HG02588 (cell line): ENCODE measurements at regions not wholly inside any gene's neighbourhood (a gene's known extent, or its start where the extent isn't known, plus 50 kb on each side); places are given as distances from the start of the nearest gene placed in this dataset.

ENCODE experiments used
- ATAC-seq: cut with Tn5 transposase; IDR thresholded peaks from one replicate; pipeline ENCODE4 v1.9.1; 2021; ENCODE audit warnings: mild to moderate bottlenecking, moderate library complexity; ENCODE audit not compliant: unreplicated experiment

GRCh38 chr2:235345745-235346144 is 148.1 kb upstream of the AGAP1 start:
- no peak for ATAC-seq

DNA sequence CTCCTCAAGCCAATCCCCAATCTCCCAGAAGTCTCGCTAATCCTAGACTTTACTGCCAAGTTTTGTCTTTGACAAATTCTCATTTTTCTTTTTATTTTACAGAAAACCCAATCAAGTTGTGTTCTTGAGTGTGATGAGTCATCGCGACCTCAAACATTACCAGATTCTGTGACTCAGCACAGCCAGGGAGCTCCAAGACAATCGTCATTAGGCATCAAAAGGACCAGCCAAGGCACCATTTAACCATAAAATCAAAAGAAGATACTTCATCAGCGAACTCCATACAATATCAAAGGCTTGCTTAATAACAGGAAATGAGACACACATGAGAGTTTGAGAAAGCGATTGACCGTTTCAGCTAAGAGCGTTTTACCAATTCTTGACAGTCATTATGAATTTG is 146.2 kb upstream of the AGAP1 start:
- ATAC-seq, result no peak

- no peak for ATAC-seq
These were observed 145.5 kb upstream of the AGAP1 start for GRCh38 chr2:235348329-235348728.

GRCh38 chr2:235350234-235350633 is 143.6 kb upstream of the AGAP1 start:
- no peak for ATAC-seq

GRCh38 chr2:235352541-235352940 is 141.3 kb upstream of the AGAP1 start:
- no peak for ATAC-seq

DNA sequence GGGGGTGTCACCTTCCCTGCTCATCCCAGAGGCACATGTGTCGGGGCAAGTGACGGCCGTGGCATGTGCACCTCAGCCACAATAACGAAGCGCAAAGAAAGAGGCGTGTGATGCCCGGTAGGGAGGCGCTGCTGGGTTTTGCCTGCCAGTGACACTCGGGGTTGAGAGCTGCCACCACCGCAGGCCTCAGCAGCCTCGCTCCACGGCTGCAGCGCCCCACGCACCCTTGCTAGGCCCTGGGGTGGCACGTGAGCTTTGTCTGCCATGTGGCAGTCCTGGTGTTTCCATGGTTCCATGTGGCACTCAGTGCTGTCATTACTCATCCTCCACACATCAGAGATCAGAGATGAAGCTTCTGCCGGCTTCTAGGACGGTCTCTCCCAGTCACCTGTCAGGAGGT is 136.0 kb upstream of the AGAP1 start:
- ATAC-seq, result no peak

- ATAC-seq, result no peak
These were observed 134.8 kb upstream of the AGAP1 start for GRCh38 chr2:235358981-235359471.

GRCh38 chr2:235360446-235360845 is 133.4 kb upstream of the AGAP1 start:
- no peak for ATAC-seq

DNA sequence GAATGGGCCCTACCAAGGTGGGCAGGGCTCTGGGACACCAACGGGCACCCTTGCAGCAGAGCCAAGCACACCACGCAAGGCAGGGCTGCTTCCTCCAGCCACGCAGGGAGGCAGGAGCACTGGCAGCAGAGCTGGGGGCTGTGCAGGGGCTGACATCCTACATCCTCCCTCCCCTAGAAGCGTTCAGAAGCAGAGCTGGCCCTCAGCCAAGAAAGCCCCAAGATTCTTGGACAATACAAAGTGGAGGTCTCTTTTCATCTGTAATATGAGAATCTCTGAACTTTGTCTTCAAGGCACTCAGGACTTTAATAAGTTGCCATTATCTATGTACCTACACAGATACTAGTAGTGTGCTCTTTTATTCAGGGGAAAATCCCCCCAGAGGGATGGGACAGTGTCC is 128.1 kb upstream of the AGAP1 start:
- ATAC-seq, result no peak

GRCh38 chr2:235366390-235366789 is 127.5 kb upstream of the AGAP1 start:
- ATAC-seq, result no peak

- no peak for ATAC-seq
These were observed 127.0 kb upstream of the AGAP1 start for GRCh38 chr2:235366807-235367206.

GRCh38 chr2:235371018-235371417 is 122.8 kb upstream of the AGAP1 start:
- no peak for ATAC-seq

GRCh38 chr2:235373171-235373570 is 120.7 kb upstream of the AGAP1 start:
- ATAC-seq, result no peak

- ATAC-seq, result no peak
These were observed 116.7 kb upstream of the AGAP1 start for GRCh38 chr2:235377176-235377575.

DNA sequence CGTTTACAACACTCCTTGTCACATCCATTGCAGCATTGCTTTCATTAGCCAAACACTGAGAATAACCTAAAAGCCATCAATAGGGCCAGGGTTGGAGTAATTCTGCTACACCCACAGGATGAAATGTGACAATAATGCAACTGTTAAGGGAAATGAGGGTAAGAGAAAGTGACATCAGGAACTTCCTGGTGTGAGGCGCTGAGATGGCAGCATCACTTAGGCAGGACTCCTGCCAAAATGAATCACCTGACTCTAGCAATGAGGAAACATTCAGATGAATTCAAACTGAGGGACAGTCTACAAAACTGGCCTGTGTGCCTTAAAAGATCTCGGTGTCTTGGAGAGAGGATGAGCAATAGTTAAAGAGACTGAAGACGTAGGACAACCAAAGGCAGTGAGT is 115.6 kb upstream of the AGAP1 start:
- no peak for ATAC-seq

- ATAC-seq, result no peak
These were observed 114.9 kb upstream of the AGAP1 start for GRCh38 chr2:235378944-235379343.

DNA sequence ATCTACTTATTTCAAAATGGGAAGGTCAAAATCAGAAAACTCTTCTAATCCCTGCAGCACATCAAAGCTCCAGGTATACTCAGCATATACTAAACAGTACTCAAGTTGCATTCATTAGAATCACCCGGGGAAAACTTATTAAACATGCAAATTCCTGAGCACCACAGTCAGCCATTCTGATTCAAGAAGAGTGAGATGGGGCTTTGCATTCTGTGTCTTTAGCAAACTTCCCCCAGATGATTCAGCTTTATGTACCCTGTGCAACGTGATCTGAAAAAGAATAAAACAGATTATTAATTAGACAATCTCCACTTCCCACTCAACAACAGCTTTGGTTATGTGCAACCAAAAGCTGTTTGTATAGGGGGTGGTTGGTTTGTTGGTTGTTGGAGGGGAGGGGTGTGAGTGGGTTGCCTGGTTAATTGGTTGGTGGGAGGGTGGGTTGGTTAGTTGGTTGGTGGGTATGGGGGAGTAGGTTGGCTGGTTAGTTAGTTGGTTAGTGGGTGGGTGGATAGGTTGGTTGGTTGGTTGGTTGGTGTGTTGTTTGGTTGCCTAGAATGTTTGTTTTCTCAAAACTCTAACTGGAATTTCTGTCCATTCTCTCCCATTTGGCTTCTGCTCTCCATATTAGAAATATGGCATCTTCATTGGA is 112.5 kb upstream of the AGAP1 start:
- no peak for ATAC-seq

DNA sequence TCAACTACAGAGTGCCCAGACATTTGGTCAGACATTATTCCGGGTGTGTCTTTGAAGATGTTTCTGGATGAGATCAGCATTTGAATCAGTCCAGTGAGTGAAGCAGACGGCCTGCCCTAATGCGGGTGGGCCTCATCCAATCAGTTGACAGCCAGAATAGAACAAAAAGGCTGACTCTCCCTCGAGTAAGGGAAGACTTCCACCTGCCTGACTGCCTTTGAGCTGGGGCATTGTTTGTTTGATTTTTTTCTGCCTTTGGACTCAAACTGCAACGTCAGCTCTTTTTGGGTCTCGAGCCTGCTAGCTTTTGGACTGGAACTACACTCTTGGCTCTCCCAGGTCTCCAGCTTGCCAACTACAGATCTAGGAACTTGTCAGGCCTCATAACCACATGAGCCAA is 111.7 kb upstream of the AGAP1 start:
- no peak for ATAC-seq

DNA sequence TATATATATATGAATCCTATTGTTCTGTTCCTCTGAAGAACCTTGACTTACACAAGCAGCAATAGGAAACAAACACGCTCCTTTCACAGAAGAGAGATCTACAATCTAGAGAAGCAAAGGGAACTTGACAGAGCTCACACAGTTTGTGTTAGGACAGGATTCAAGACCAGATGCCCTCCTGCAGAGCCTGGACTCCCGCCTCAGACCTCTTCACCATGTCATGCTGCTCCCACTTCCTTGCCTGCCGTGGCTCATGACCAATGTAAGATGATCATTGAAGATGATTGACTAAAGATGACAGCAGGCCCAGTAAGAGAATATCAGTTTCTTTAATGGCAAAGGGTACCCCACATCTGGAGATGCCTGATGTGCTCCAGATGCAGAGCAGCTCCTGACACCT is 111.2 kb upstream of the AGAP1 start:
- no peak for ATAC-seq

GRCh38 chr2:235383272-235383843 is 110.5 kb upstream of the AGAP1 start:
- ATAC-seq, result no peak

- ATAC-seq, result no peak
These were observed 109.2 kb upstream of the AGAP1 start for GRCh38 chr2:235384624-235385023.

- no peak for ATAC-seq
These were observed 104.2 kb upstream of the AGAP1 start for GRCh38 chr2:235389626-235390025.
